ENCODE measurements at regions not wholly inside any gene's neighbourhood (a gene's known extent, or its start where the extent isn't known, plus 50 kb on each side); places are given as distances from the start of the nearest gene placed in this dataset.

- H4K20me1 ChIP-seq, result no peaks in the 10 kb centered on the region
- no peak overlapping the region for H3K4me3 ChIP-seq
- no peak overlapping the region for H3K4me2 ChIP-seq
- TF ChIP-seq Cebpa-rat (IDR thresholded peaks at IDR 0.05), result no peak
- no peaks in the 10 kb centered on the region for H3K27me3 ChIP-seq
- no peaks in the 10 kb centered on the region for H3K4me1 ChIP-seq
- H3K9me3 ChIP-seq, result no peaks in the 10 kb centered on the region; the same call in 1 of the 2 replicates
- no peak overlapping the region for H3K9ac ChIP-seq
- H3K36me3 ChIP-seq, result no peaks in the 10 kb centered on the region
- H3K27ac ChIP-seq, result no peak overlapping the region
Measured at GRCh38 chr18:6659963-6660725, 69.4 kb upstream of the ARHGAP28 start.

DNA sequence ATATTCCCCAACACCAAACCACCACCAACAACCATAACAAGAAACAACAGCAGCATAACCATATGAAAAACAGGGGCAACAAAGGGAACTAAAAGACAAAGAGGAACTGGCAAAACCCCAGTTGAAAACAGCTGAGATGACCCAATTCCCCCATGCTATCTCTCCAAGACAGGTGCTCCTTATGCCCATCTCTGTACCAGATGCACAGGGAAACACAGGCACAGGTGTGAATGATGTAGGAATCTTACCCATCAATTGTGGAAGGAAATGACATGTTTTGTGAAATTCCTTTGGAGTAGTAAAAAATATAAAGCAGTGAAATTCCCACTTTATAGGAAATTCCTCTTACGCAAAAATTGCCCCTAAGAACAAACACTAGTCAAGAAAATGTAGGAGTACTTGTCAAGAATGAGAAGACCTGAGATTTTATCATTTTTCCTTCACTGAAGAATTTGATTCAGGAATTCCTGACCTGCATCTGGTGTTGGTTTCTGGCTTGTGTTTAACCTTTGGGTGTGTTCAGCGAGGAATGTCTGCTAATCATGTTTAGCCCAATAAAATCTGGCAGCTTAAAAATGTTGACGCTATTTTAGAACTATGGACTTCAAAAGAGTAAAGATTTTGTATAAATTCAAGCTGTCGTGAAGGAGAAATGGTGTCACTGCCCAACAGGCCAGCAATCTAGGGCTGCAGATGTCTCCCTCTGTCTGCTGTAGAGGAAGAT, 67.7 kb upstream of the ARHGAP28 start:
- H3K4me1 ChIP-seq, result no peaks in the 10 kb centered on the region
- no peaks in the 10 kb centered on the region for H3K36me3 ChIP-seq
- H3K27me3 ChIP-seq, result no peaks in the 10 kb centered on the region
- H3K4me3 ChIP-seq, result no peak overlapping the region
- H3K27ac ChIP-seq, result no peak overlapping the region
- H3K9ac ChIP-seq, result no peak overlapping the region
- H3K4me2 ChIP-seq, result no peak overlapping the region
- H4K20me1 ChIP-seq, result no peaks in the 10 kb centered on the region
- no peak for TF ChIP-seq Cebpa-rat (IDR thresholded peaks at IDR 0.05)
- H3K9me3 ChIP-seq, result no peaks in the 10 kb centered on the region

- Histone ChIP-seq H3K9me3 (no peaks in the 10 kb centered on the region), H3K4me3 (no peak overlapping the region), H3K27me3 (no peaks in the 10 kb centered on the region), H3K36me3 (no peaks in the 10 kb centered on the region), H3K27ac (no peak overlapping the region), H3K9ac (no peak overlapping the region), H4K20me1 (no peaks in the 10 kb centered on the region), H3K4me1 (no peaks in the 10 kb centered on the region), H3K4me2 (no peak overlapping the region)
- TF ChIP-seq Cebpa-rat (IDR thresholded peaks at IDR 0.05), result no peak
Measured at GRCh38 chr18:6666012-6666685, 63.4 kb upstream of the ARHGAP28 start.

- no peak for TF ChIP-seq Cebpa-rat (IDR thresholded peaks at IDR 0.05)
- H3K27ac ChIP-seq, result no peak overlapping the region
- no peaks in the 10 kb centered on the region for H4K20me1 ChIP-seq
- H3K36me3 ChIP-seq, result no peaks in the 10 kb centered on the region
- H3K4me3 ChIP-seq, result no peak overlapping the region
- no peaks in the 10 kb centered on the region for H3K27me3 ChIP-seq
- H3K9me3 ChIP-seq, result no peaks in the 10 kb centered on the region
- H3K4me2 ChIP-seq, result no peak overlapping the region
- H3K4me1 ChIP-seq, result no peaks in the 10 kb centered on the region
- H3K9ac ChIP-seq, result no peak overlapping the region
Measured at GRCh38 chr18:6668836-6669235, 60.7 kb upstream of the ARHGAP28 start.

- TF ChIP-seq Cebpa-rat (IDR thresholded peaks at IDR 0.05), result no peak
- Histone ChIP-seq H3K4me3 (no peak overlapping the region), H3K4me1 (no peaks in the 10 kb centered on the region), H3K4me2 (no peak overlapping the region), H3K9ac (no peak overlapping the region), H3K27me3 (no peaks in the 10 kb centered on the region), H4K20me1 (no peaks in the 10 kb centered on the region), H3K27ac (no peak overlapping the region), H3K9me3 (no peaks in the 10 kb centered on the region), H3K36me3 (no peaks in the 10 kb centered on the region)
Measured at GRCh38 chr18:6672821-6673308, 56.7 kb upstream of the ARHGAP28 start.

- H3K9me3 ChIP-seq, result no peaks in the 10 kb centered on the region
- no peaks in the 10 kb centered on the region for H3K27me3 ChIP-seq
- no peaks in the 10 kb centered on the region for H3K4me1 ChIP-seq
- H3K4me2 ChIP-seq, result no peak overlapping the region
- H3K36me3 ChIP-seq, result no peaks in the 10 kb centered on the region
- H3K27ac ChIP-seq, result no peak overlapping the region
- H3K9ac ChIP-seq, result no peak overlapping the region
- TF ChIP-seq Cebpa-rat (IDR thresholded peaks at IDR 0.05), result no peak
- H4K20me1 ChIP-seq, result no peaks in the 10 kb centered on the region
- no peak overlapping the region for H3K4me3 ChIP-seq
Measured at GRCh38 chr18:6677086-6677485, 52.4 kb upstream of the ARHGAP28 start.

- H3K4me3 ChIP-seq, result no peak overlapping the region
- H3K36me3 ChIP-seq, result no peaks in the 10 kb centered on the region
- no peaks in the 10 kb centered on the region for H4K20me1 ChIP-seq
- H3K27me3 ChIP-seq, result no peaks in the 10 kb centered on the region
- no peak overlapping the region for H3K9ac ChIP-seq
- H3K27ac ChIP-seq, result no peak overlapping the region
- H3K9me3 ChIP-seq, result no peaks in the 10 kb centered on the region
- H3K4me2 ChIP-seq, result no peak overlapping the region
- no peak for TF ChIP-seq Cebpa-rat (IDR thresholded peaks at IDR 0.05)
- no peaks in the 10 kb centered on the region for H3K4me1 ChIP-seq
Measured at GRCh38 chr18:6679201-6679600, 50.3 kb upstream of the ARHGAP28 start.

All from BLaER1 (cell line).